Endothelial cell of umbilical vein (primary cell): ENCODE measurements at regions not wholly inside any gene's neighbourhood (a gene's known extent, or its start where the extent isn't known, plus 50 kb on each side); places are given as distances from the start of the nearest gene placed in this dataset.

Experiments used
- BruUV-seq: library from RNA; stranded (reverse); fragments of 400-500 nt; replicated peaks from 2 replicates; lab custom pipeline; 2021; lab: Mats Ljungman, UMichigan
- CTCF ChIA-PET: fragments of 300-600, 350-600 bp; sonication (Branson Sonifier 250); formaldehyde crosslinking; loops from one replicate; lab custom pipeline; 2021; ENCODE audit warnings: antibody characterized with exemption, inconsistent platforms; lab: Charles Lee
- POLR2A ChIA-PET: fragments of 300-600, 350-600 bp; sonication (Branson Sonifier 250); formaldehyde crosslinking; loops from one replicate; lab custom pipeline; 2021; ENCODE audit warnings: antibody characterized with exemption, inconsistent platforms; lab: Charles Lee
- DNase-seq: peaks from one replicate; pipeline ENCODE4 v3.0.0-alpha.2; 2011; ENCODE audit warnings: low read depth, low spot score
- FAIRE-seq: peaks from 2 replicates; lab custom pipeline; 2011; peaks lifted over from hg19 to GRCh38; lab: Jason Lieb, UNC
- H2AFZ ChIP-seq: 2 replicates; pipeline ENCODE4 v1.6.0; 2012; ENCODE audit warnings: low read depth, low read length, control low read depth, inconsistent platforms
- H3K27ac ChIP-seq: 2 replicates; pipeline ENCODE4 v1.5.1; 2011; ENCODE audit warnings: low read depth, mild to moderate bottlenecking, control low read depth, low read length, moderate library complexity; ENCODE audit not compliant: insufficient read depth
- H3K27me3 ChIP-seq, 2 experiments: 2 replicates each; pipeline versions ENCODE4 v1.6.0 to v1.6.1; 2011; ENCODE audit warnings: low read length in 2 of 2, mixed read lengths in 1 of 2; ENCODE audit not compliant: control insufficient read depth in 2 of 2, insufficient read depth in 2 of 2
- H3K36me3 ChIP-seq, 2 experiments: 2 replicates in 1 of 2; 3 replicates in 1 of 2; pipeline ENCODE4 v1.5.1; 2011; ENCODE audit warnings: low read length in 2 of 2, mild to moderate bottlenecking in 1 of 2, moderate library complexity in 1 of 2; ENCODE audit not compliant: control insufficient read depth in 2 of 2, insufficient read depth in 2 of 2; ENCODE audit errors: extremely low read depth in 1 of 2
- H3K4me1 ChIP-seq: 3 replicates; pipeline ENCODE4 v1.5.1; 2011; ENCODE audit warnings: mild to moderate bottlenecking, low read length; ENCODE audit not compliant: control insufficient read depth, insufficient read depth; ENCODE audit errors: extremely low read depth
- H3K4me2 ChIP-seq: 2 replicates; pipeline ENCODE4 v1.6.1; 2011; ENCODE audit warnings: low read length, control low read depth, mixed read lengths; ENCODE audit not compliant: insufficient read depth
- H3K4me3 ChIP-seq, 3 experiments: fragments of 200-600 bp in 1 of 3; sonication (generic), shearing (Covaris generic) in 1 of 3; replicated peaks in 1 of 3; 2 replicates each; pipeline ENCODE4 v1.5.1; 2011 to 2016; ENCODE audit warnings: control low read depth in 3 of 3, low read length in 3 of 3, mild to moderate bottlenecking in 2 of 3, inconsistent platforms in 1 of 3, low read depth in 1 of 3, moderate library complexity in 1 of 3; ENCODE audit not compliant: insufficient read depth in 1 of 3
- H3K79me2 ChIP-seq: 2 replicates; pipeline ENCODE4 v1.6.0; 2012; ENCODE audit warnings: low read length, inconsistent platforms; ENCODE audit not compliant: control insufficient read depth, insufficient read depth
- H3K9ac ChIP-seq: replicated peaks from 2 replicates; pipeline ENCODE3; 2011; ENCODE audit warnings: low read length, control low read depth; ENCODE audit not compliant: insufficient read depth; ENCODE audit errors: extremely low read depth
- H3K9me1 ChIP-seq: replicated peaks from 3 replicates; pipeline ENCODE4 v1.6.0; 2011; ENCODE audit warnings: mild to moderate bottlenecking, low read length; ENCODE audit not compliant: control insufficient read depth, insufficient read depth; ENCODE audit errors: extremely low read depth
- H3K9me3 ChIP-seq: replicated peaks from 2 replicates; pipeline ENCODE4 v1.5.1; 2012; ENCODE audit warnings: low read length, inconsistent platforms; ENCODE audit not compliant: control insufficient read depth, insufficient read depth
- H4K20me1 ChIP-seq: replicated peaks from 2 replicates; pipeline ENCODE3; 2011; ENCODE audit warnings: mild to moderate bottlenecking, low read length; ENCODE audit not compliant: control insufficient read depth, insufficient read depth; ENCODE audit errors: extremely low read depth
- CTCF ChIP-seq, 2 donors: IDR thresholded peaks; 1 replicate in 1 of 2; 2 replicates in 1 of 2; pipeline ENCODE4 v1.5.1; 2011; ENCODE audit warnings: low read length in 2 of 2, mild to moderate bottlenecking in 2 of 2, moderate library complexity in 2 of 2, control low read depth in 1 of 2, inconsistent platforms in 1 of 2, low read depth in 1 of 2; ENCODE audit not compliant: insufficient read depth in 1 of 2; ENCODE audit errors: extremely low read depth in 1 of 2
- EZH2 ChIP-seq: IDR thresholded peaks from 2 replicates; pipeline ENCODE4 v1.6.1; 2012; ENCODE audit warnings: borderline replicate concordance, low read depth, mild to moderate bottlenecking, moderate library complexity, low read length, inconsistent platforms; ENCODE audit not compliant: severe bottlenecking
- FOS ChIP-seq: IDR thresholded peaks from 2 replicates; pipeline ENCODE4 v1.6.1; 2011; ENCODE audit warnings: mild to moderate bottlenecking, low read length, moderate library complexity, borderline replicate concordance; ENCODE audit not compliant: insufficient read depth
- GATA2 ChIP-seq: IDR thresholded peaks from 2 replicates; pipeline ENCODE4 v1.7.0; 2011; ENCODE audit warnings: low read depth, mild to moderate bottlenecking, moderate library complexity, mixed read lengths, low read length; ENCODE audit not compliant: insufficient read length, insufficient read depth
- JUN ChIP-seq: IDR thresholded peaks from 2 replicates; pipeline ENCODE4 v1.6.1; 2011; ENCODE audit warnings: borderline replicate concordance, low read depth; ENCODE audit not compliant: insufficient read length, insufficient read depth
- MAX ChIP-seq: IDR thresholded peaks from 2 replicates; pipeline ENCODE4 v1.6.1; 2011; ENCODE audit not compliant: insufficient read depth, insufficient read length
- MYC ChIP-seq: IDR thresholded peaks from one replicate; pipeline ENCODE4 v1.6.1; 2011; ENCODE audit warnings: mild to moderate bottlenecking, low read depth, low read length
- POLR2A ChIP-seq: IDR thresholded peaks from 2 replicates; pipeline ENCODE4 v1.6.1; 2012; ENCODE audit warnings: low read depth, mild to moderate bottlenecking, control low read depth, low read length
- POLR2AphosphoS5 ChIP-seq: IDR thresholded peaks from 2 replicates; pipeline ENCODE4 v1.6.1; 2012; ENCODE audit warnings: low read depth, mild to moderate bottlenecking, control low read depth, low read length, moderate library complexity; ENCODE audit not compliant: insufficient read depth
- dilution Hi-C: fragments of 300-500 bp; cut with MboI; formaldehyde crosslinking; loops from one replicate; pipeline ENCODE4 v1.15.0; 2019; ENCODE audit warnings: low sequenced_read_pairs; ENCODE audit not compliant: extremely low pct_ligation_motif_present
- intact Hi-C: fragments of 100-400 bp; cut with micrococcal nuclease; formaldehyde crosslinking; loops from one replicate; pipeline ENCODE4 v1.10.0; 2022

GRCh38 chr10:64257704-64258103 lies 736.5 kb downstream of the REEP3 start:
- ChIA-PET POLR2A (no interaction called here), CTCF (no interaction called here)
- Histone ChIP-seq H3K4me1 (no peaks in the 10 kb centered on the region), H3K79me2 (no peaks in the 10 kb centered on the region), H3K36me3 (no peaks in the 10 kb centered on the region), H3K27ac (no peak overlapping the region), H3K4me2 (no peak overlapping the region), H3K4me3 (no peak overlapping the region), H3K9me1 (no peaks in the 10 kb centered on the region), H3K27me3 (no peaks in the 10 kb centered on the region), H4K20me1 (no peaks in the 10 kb centered on the region), H3K9me3 (no peaks in the 10 kb centered on the region), H3K9ac (no peak overlapping the region), H2AFZ (no peak overlapping the region)
- BruUV-seq = no TSS peak
- FAIRE-seq (no peak), DNase-seq (no peak)
- dilution Hi-C loops (no loop called here), intact Hi-C loops (no loop called here)
- TF ChIP-seq FOS (no peak), POLR2A (no peak), POLR2AphosphoS5 (no peak), MAX (no peak), JUN (no peak), MYC (no peak), EZH2 (no peak), GATA2 (no peak), CTCF (IDR thresholded peaks at IDR 0.05; ENCODE audit: extremely low read depth in 1 of 2, insufficient read depth in 1 of 2, low read depth in 1 of 2, low read length in 2 of 2) (no peak)
